ENCODE measurements at regions not wholly inside any gene's neighbourhood (a gene's known extent, or its start where the extent isn't known, plus 50 kb on each side); places are given as distances from the start of the nearest gene placed in this dataset.
"Not testable (repeated sequence)": the region's sequence is repeated elsewhere in the genome, so short reads cannot be mapped to it uniquely, and the experiment has no call there.

- no peak overlapping the region for H3K4me3 Mint-ChIP-seq
- peaks cover 7% of the 10 kb centered on the region for H3K27me3 Mint-ChIP-seq
- TF ChIP-seq, protein P1, sequence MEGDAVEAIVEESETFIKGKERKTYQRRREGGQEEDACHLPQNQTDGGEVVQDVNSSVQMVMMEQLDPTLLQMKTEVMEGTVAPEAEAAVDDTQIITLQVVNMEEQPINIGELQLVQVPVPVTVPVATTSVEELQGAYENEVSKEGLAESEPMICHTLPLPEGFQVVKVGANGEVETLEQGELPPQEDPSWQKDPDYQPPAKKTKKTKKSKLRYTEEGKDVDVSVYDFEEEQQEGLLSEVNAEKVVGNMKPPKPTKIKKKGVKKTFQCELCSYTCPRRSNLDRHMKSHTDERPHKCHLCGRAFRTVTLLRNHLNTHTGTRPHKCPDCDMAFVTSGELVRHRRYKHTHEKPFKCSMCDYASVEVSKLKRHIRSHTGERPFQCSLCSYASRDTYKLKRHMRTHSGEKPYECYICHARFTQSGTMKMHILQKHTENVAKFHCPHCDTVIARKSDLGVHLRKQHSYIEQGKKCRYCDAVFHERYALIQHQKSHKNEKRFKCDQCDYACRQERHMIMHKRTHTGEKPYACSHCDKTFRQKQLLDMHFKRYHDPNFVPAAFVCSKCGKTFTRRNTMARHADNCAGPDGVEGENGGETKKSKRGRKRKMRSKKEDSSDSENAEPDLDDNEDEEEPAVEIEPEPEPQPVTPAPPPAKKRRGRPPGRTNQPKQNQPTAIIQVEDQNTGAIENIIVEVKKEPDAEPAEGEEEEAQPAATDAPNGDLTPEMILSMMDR (conservative IDR thresholded peaks at IDR 0.05) = no peak
- DNase-seq (ENCODE audit: extremely low spot score, unreplicated experiment) = no peak
- no peaks in the 10 kb centered on the region for H3K4me1 Mint-ChIP-seq (ENCODE audit: unreplicated experiment)
- peaks cover 8% of the 10 kb centered on the region for H3K9me3 Mint-ChIP-seq
- peak overlapping the region; percentile 29 for H3K27ac Mint-ChIP-seq
- no peaks in the 10 kb centered on the region for H3K36me3 Mint-ChIP-seq
Observed at GRCh38 chr1:147409886-147410285, 131.4 kb upstream of the BCL9 start.

DNA sequence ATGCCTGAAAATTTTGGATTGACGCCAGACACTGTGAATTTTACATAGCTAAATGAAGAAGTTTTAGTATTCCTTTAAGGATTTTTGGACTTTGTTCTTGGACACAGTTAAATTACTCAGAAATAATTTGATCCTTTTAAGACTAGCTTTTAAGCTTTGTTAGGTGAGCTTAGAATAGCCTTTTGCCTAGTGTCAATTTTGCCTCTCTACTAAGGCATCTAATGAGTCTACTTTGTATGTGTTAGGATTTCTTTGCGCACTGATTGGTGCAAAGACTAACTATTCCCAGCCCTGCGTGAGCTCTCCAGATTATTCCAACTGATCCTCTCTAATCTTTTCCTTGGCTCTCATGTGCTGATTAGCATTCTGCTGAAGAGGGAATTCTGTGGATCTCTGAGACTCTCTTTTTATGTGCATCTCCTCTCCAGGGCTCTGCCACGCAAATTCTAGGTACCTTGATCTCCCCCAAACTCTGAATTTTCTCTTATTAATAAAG is 128.1 kb upstream of the BCL9 start:
- TF ChIP-seq, protein P1 (conservative IDR thresholded peaks at IDR 0.05) = no peak
- Mint-ChIP-seq H3K36me3 (no peaks in the 10 kb centered on the region), H3K4me1 (ENCODE audit: unreplicated experiment) (no peaks in the 10 kb centered on the region), H3K9me3 (peaks cover 8% of the 10 kb centered on the region), H3K27ac (no peak overlapping the region), H3K27me3 (peaks cover 13% of the 10 kb centered on the region), H3K4me3 (no peak overlapping the region)
- DNase-seq (ENCODE audit: extremely low spot score, unreplicated experiment) = no peak

GRCh38 chr1:147414505-147415163 is 126.7 kb upstream of the BCL9 start:
- H3K27me3 Mint-ChIP-seq = peaks cover 13% of the 10 kb centered on the region

GRCh38 chr1:147417024-147417423 is 124.3 kb upstream of the BCL9 start:
- peaks cover 13% of the 10 kb centered on the region for H3K27me3 Mint-ChIP-seq
- TF ChIP-seq, protein P1 (conservative IDR thresholded peaks at IDR 0.05) = no peak

More at GRCh38 chr1:147414505-147415163, 126.7 kb upstream of the BCL9 start:
- Mint-ChIP-seq H3K4me3 (no peak overlapping the region), H3K27ac (no peak overlapping the region), H3K36me3 (no peaks in the 10 kb centered on the region), H3K4me1 (ENCODE audit: unreplicated experiment) (no peaks in the 10 kb centered on the region), H3K9me3 (peaks cover 7% of the 10 kb centered on the region)
- TF ChIP-seq, protein P1 (conservative IDR thresholded peaks at IDR 0.05) = no peak
- DNase-seq (ENCODE audit: extremely low spot score, unreplicated experiment) = no peak

DNA sequence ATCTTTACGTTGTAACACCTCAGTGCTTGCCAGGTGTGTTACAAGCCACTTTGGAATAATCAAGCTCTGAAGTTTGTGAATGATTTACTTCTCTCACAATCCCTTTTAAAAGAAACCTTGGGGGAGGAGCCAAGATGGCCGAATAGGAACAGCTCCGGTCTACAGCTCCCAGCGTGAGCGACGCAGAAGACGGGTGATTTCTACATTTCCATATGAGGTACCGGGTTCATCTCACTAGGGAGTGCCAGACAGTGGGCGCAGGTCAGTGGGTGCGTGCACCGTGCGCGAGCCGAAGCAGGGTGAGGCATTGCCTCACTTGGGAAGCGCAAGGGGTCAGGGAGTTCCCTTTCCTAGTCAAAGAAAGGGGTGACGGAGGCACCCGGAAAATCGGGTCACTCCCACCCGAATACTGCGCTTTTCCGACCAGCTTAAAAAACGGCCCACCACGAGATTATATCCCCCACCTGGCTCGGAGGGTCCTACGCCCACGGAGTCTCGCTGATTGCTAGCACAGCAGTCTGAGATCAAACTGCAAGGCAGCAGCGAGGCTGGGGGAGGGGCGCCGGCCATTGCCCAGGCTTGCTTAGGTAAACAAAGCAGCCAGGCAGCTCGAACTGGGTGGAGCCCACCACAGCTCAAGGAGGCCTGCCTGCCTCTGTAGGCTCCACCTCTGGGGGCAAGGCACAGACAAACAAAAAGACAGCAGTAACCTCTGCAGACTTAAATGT is 118.0 kb upstream of the BCL9 start:
- H3K27me3 Mint-ChIP-seq; H3K36me3 Mint-ChIP-seq; H3K9me3 Mint-ChIP-seq; DNase-seq (ENCODE audit: extremely low spot score, unreplicated experiment); H3K4me1 Mint-ChIP-seq (ENCODE audit: unreplicated experiment); H3K27ac Mint-ChIP-seq; H3K4me3 Mint-ChIP-seq: not testable (repeated sequence)

More at GRCh38 chr1:147417024-147417423, 124.3 kb upstream of the BCL9 start:
- H3K9me3 Mint-ChIP-seq = no peaks in the 10 kb centered on the region
- H3K4me3 Mint-ChIP-seq = no peak overlapping the region
- no peak overlapping the region for H3K27ac Mint-ChIP-seq
- no peaks in the 10 kb centered on the region for H3K36me3 Mint-ChIP-seq
- DNase-seq (ENCODE audit: extremely low spot score, unreplicated experiment) = no peak
- no peaks in the 10 kb centered on the region for H3K4me1 Mint-ChIP-seq (ENCODE audit: unreplicated experiment)

- no peak overlapping the region for H3K4me3 Mint-ChIP-seq
- TF ChIP-seq, protein P1 (conservative IDR thresholded peaks at IDR 0.05) = no peak
- DNase-seq (ENCODE audit: extremely low spot score, unreplicated experiment) = no peak
- no peaks in the 10 kb centered on the region for H3K36me3 Mint-ChIP-seq
- no peak overlapping the region for H3K27ac Mint-ChIP-seq
- no peaks in the 10 kb centered on the region for H3K9me3 Mint-ChIP-seq
- no peaks in the 10 kb centered on the region for H3K4me1 Mint-ChIP-seq (ENCODE audit: unreplicated experiment)
- peaks cover 13% of the 10 kb centered on the region for H3K27me3 Mint-ChIP-seq
Observed at GRCh38 chr1:147434921-147435320, 106.4 kb upstream of the BCL9 start.

Data from type B pancreatic cell (in vitro differentiated cells).